Loucy (cell line): ENCODE measurements at regions not wholly inside any gene's neighbourhood (a gene's known extent, or its start where the extent isn't known, plus 50 kb on each side); places are given as distances from the start of the nearest gene placed in this dataset.

Experiments
- H2AFZ ChIP-seq: fragments of 200-600 bp; sonication (generic); 2 replicates; pipeline ENCODE4 v1.6.0; 2016; ENCODE audit warnings: antibody characterized with exemption, mild to moderate bottlenecking, low read length, moderate library complexity
- H3F3A ChIP-seq: fragments of 200-600 bp; 2 replicates; pipeline ENCODE4 v1.6.0; 2016; ENCODE audit warnings: antibody characterized with exemption, low read depth, mild to moderate bottlenecking
- H3K27me3 ChIP-seq: fragments of 200-600 bp; sonication (generic); 2 replicates; pipeline ENCODE4 v1.6.1; 2014; ENCODE audit warnings: low read length, mild to moderate bottlenecking; ENCODE audit not compliant: insufficient read depth, poor library complexity, severe bottlenecking
- H3K36me3 ChIP-seq: fragments of 200-600 bp; sonication (generic); 2 replicates; pipeline ENCODE4 v1.6.1; 2016; ENCODE audit warnings: low read length; ENCODE audit not compliant: insufficient read depth
- H3K4me1 ChIP-seq: fragments of 200-600 bp; sonication (generic); 2 replicates; pipeline ENCODE4 v1.5.1; 2014; ENCODE audit warnings: low read length, mild to moderate bottlenecking; ENCODE audit not compliant: insufficient read depth, poor library complexity, severe bottlenecking
- H3K4me2 ChIP-seq: fragments of 200-600 bp; sonication (generic); 2 replicates; pipeline ENCODE4 v1.6.0; 2014; ENCODE audit warnings: antibody characterized with exemption, low read length, low read depth, mild to moderate bottlenecking; ENCODE audit not compliant: poor library complexity, severe bottlenecking
- H3K4me3 ChIP-seq: fragments of 200-600 bp; sonication (generic); 2 replicates; pipeline ENCODE4 v1.5.1; 2014; ENCODE audit warnings: low read length, mild to moderate bottlenecking, mixed read lengths; ENCODE audit not compliant: poor library complexity, severe bottlenecking
- H3K79me2 ChIP-seq: fragments of 200-600 bp; sonication (generic); 2 replicates; pipeline ENCODE4 v1.6.1; 2014; ENCODE audit warnings: low read length; ENCODE audit not compliant: insufficient read depth
- H3K9ac ChIP-seq: fragments of 200-600 bp; sonication (generic); 2 replicates; pipeline ENCODE4 v1.6.0; 2014; ENCODE audit warnings: mild to moderate bottlenecking, low read depth, low read length, moderate library complexity; ENCODE audit not compliant: poor library complexity, severe bottlenecking
- H3K9me2 ChIP-seq: fragments of 200-600 bp; sonication (generic); replicated peaks from 2 replicates; pipeline ENCODE4 v1.6.1; 2016; ENCODE audit warnings: low read depth, low read length, mixed read lengths
- H3K9me3 ChIP-seq: fragments of 200-600 bp; sonication (generic); 2 replicates; pipeline ENCODE4 v1.6.1; 2014; ENCODE audit warnings: mild to moderate bottlenecking, antibody characterized with exemption, low read length, low read depth; ENCODE audit not compliant: insufficient read depth
- H4K20me1 ChIP-seq: fragments of 200-600 bp; sonication (generic); 2 replicates; pipeline ENCODE4 v1.6.0; 2014; ENCODE audit warnings: antibody characterized with exemption, low read length, mild to moderate bottlenecking; ENCODE audit not compliant: insufficient read depth, poor library complexity, severe bottlenecking
- EZH2phosphoT487 ChIP-seq: fragments of 200-600 bp; IDR thresholded peaks from 2 replicates; pipeline ENCODE4 v1.6.1; 2018; ENCODE audit warnings: antibody characterized with exemption, mild to moderate bottlenecking, moderate library complexity, borderline replicate concordance
- TF ChIP-seq, protein P1 (sequence below): fragments of 200-600 bp; sonication (generic); conservative IDR thresholded peaks from 2 replicates; pipeline ENCODE4 v1.5.1; 2014; ENCODE audit warnings: mild to moderate bottlenecking, antibody characterized with exemption, low read length

DNA sequence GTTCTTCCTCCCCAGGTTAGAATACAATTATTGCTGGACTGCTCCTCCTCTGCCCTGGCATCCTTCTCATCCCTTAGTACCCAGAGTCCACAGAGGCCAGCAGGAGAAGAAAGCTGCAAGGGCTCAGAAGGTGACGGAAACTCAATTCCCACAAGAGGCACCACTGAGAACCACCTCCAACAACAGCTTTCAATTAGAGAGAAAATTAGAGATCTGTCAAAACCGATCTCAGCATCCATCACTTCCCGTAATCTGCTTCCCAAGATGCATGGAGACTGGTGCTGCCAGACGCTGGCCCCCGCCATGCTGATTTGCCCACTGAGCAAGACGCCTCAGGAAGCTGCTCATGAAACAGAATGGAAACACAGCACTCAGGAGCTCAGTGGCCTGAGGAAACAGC lies 135.0 kb upstream of the PRICKLE2 start:
- Histone ChIP-seq H3K9me2 (no peaks in the 10 kb centered on the region), H3K36me3 (no peaks in the 10 kb centered on the region), H4K20me1 (no peaks in the 10 kb centered on the region), H3K4me1 (no peaks in the 10 kb centered on the region), H2AFZ (no peak overlapping the region), H3K79me2 (no peaks in the 10 kb centered on the region), H3K4me2 (no peak overlapping the region), H3K9ac (no peak overlapping the region), H3K4me3 (no peak overlapping the region), H3K9me3 (no peaks in the 10 kb centered on the region), H3F3A (no peaks in the 10 kb centered on the region), H3K27me3 (no peaks in the 10 kb centered on the region)
- TF ChIP-seq, protein P1, sequence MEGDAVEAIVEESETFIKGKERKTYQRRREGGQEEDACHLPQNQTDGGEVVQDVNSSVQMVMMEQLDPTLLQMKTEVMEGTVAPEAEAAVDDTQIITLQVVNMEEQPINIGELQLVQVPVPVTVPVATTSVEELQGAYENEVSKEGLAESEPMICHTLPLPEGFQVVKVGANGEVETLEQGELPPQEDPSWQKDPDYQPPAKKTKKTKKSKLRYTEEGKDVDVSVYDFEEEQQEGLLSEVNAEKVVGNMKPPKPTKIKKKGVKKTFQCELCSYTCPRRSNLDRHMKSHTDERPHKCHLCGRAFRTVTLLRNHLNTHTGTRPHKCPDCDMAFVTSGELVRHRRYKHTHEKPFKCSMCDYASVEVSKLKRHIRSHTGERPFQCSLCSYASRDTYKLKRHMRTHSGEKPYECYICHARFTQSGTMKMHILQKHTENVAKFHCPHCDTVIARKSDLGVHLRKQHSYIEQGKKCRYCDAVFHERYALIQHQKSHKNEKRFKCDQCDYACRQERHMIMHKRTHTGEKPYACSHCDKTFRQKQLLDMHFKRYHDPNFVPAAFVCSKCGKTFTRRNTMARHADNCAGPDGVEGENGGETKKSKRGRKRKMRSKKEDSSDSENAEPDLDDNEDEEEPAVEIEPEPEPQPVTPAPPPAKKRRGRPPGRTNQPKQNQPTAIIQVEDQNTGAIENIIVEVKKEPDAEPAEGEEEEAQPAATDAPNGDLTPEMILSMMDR = no peak
- no peak for TF ChIP-seq EZH2phosphoT487

DNA sequence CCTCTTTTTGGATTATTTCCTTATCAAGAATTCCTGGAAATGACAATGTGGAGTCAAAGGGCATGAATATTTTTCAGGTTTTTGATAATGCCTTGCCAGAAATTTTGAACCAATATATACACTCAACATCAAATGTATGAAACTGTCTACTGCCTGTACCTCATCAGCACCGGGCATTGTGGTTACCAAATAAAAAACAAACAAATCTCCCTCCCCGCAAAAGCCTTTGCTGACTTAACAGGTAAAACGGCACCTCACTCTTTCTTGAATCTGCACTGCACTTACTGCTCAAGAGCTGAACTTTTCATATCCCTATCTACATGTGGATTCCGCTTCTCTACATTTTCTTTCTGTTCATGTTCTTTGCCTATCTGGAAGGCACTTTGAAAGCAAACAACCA lies 134.5 kb upstream of the PRICKLE2 start:
- no peaks in the 10 kb centered on the region for H3K36me3 ChIP-seq
- H3F3A ChIP-seq = no peaks in the 10 kb centered on the region
- no peaks in the 10 kb centered on the region for H3K79me2 ChIP-seq
- no peaks in the 10 kb centered on the region for H3K9me2 ChIP-seq
- H3K4me3 ChIP-seq = no peak overlapping the region
- H3K27me3 ChIP-seq = no peaks in the 10 kb centered on the region
- no peak overlapping the region for H3K4me2 ChIP-seq
- no peaks in the 10 kb centered on the region for H3K4me1 ChIP-seq
- no peak overlapping the region for H2AFZ ChIP-seq
- TF ChIP-seq, protein P1 = no peak
- TF ChIP-seq EZH2phosphoT487 = no peak
- no peaks in the 10 kb centered on the region for H4K20me1 ChIP-seq
- no peaks in the 10 kb centered on the region for H3K9me3 ChIP-seq
- H3K9ac ChIP-seq = no peak overlapping the region

DNA sequence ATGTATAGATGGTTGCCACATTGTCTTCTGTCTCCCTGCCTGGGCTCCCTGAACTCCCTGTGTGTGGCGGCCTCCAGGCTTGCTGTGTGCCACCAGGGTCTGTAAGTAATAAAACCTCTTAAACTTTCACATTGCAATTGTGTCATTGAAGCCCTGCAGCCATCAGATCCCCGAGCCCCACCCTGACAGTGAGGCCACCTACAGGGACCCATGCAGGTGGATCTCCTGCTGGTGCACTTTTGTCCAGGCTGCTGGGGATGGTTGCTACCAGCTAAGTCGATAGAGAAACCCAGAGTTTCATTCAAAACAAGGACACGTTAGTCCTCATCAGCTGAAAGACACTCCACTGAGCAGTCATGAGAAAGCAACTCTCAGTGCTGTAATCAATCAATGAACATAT lies 133.6 kb upstream of the PRICKLE2 start:
- no peaks in the 10 kb centered on the region for H3K79me2 ChIP-seq
- H3K9me3 ChIP-seq = no peaks in the 10 kb centered on the region
- TF ChIP-seq, protein P1 = no peak
- TF ChIP-seq EZH2phosphoT487 = no peak
- no peaks in the 10 kb centered on the region for H4K20me1 ChIP-seq
- H3K9me2 ChIP-seq = no peaks in the 10 kb centered on the region
- H3K4me3 ChIP-seq = no peak overlapping the region
- H3K9ac ChIP-seq = no peak overlapping the region
- no peak overlapping the region for H2AFZ ChIP-seq
- H3K27me3 ChIP-seq = no peaks in the 10 kb centered on the region
- no peak overlapping the region for H3K4me2 ChIP-seq
- H3K4me1 ChIP-seq = no peaks in the 10 kb centered on the region
- H3F3A ChIP-seq = no peaks in the 10 kb centered on the region
- H3K36me3 ChIP-seq = no peaks in the 10 kb centered on the region
